ENCODE measurements at regions not wholly inside any gene's neighbourhood (a gene's known extent, or its start where the extent isn't known, plus 50 kb on each side); places are given as distances from the start of the nearest gene placed in this dataset.
"Not testable (repeated sequence)": the region's sequence is repeated elsewhere in the genome, so short reads cannot be mapped to it uniquely, and the experiment has no call there.

DNA sequence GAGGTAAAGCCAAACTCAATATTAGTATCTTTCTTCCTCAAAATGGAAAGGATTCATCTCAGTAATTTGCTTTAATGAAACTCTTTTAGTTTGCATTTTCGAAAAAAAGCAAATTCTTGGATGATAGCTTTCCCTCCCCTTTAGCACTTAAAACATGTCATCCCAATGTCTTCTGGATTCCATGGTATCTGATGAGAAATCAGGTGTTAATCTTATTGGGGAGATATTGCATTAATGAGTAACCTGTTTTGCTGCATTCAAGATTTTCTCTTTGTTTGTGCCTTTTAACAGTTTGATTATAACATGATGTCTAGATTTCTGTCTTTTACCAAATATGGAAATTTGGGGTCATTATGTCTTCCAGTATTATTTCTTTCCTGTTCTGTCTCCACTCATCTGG is 405.1 kb upstream of the FOXG1 start:
- WGBS: 80% methylated on average over 1 of the region's 1 CpG
- no peak for DNase-seq (ENCODE audit: extremely low spot score)
- H3K4me3 ChIP-seq (ENCODE audit: low read depth, low read length): no peak overlapping the region
- H3K4me1 ChIP-seq (ENCODE audit: insufficient read depth): no peaks in the 10 kb centered on the region
- H3K36me3 ChIP-seq (ENCODE audit: insufficient read depth): no peaks in the 10 kb centered on the region
- no peak overlapping the region for H3K27ac ChIP-seq (ENCODE audit: low read depth)

- WGBS: 88% methylated on average over 5 of the region's 5 CpGs
- DNase-seq (ENCODE audit: extremely low spot score): no peak
- Histone ChIP-seq H3K36me3 (ENCODE audit: insufficient read depth) (no peaks in the 10 kb centered on the region), H3K4me3 (ENCODE audit: low read depth, low read length) (no peak overlapping the region), H3K27ac (ENCODE audit: low read depth) (no peak overlapping the region), H3K4me1 (ENCODE audit: insufficient read depth) (no peaks in the 10 kb centered on the region)
These were observed 401.1 kb upstream of the FOXG1 start for GRCh38 chr14:28365510-28365909.

DNA sequence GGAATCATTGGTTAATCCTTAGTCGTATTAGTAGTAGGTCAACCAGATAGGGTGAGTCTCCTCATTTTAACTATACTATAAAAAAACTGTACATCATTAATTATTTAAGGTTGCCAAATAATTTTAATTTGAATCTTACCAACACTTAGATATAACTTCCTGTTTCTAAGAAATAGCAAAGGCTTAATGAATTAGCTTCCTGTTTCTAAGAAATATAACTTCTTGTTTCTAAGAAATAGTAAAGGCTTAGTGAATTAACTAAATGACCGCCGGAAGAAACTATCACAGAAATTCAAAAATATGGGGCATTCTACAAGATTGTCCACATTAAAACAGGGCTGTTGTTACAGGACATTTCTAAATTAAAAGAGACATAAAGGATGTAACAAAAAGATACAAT is 392.9 kb upstream of the FOXG1 start:
- H3K4me1 ChIP-seq (ENCODE audit: insufficient read depth): no peaks in the 10 kb centered on the region
- WGBS: 77% methylated on average over 3 of the region's 3 CpGs
- H3K27ac ChIP-seq (ENCODE audit: low read depth): no peak overlapping the region
- no peak overlapping the region for H3K4me3 ChIP-seq (ENCODE audit: low read depth, low read length)
- no peaks in the 10 kb centered on the region for H3K36me3 ChIP-seq (ENCODE audit: insufficient read depth)
- no peak for DNase-seq (ENCODE audit: extremely low spot score)

DNA sequence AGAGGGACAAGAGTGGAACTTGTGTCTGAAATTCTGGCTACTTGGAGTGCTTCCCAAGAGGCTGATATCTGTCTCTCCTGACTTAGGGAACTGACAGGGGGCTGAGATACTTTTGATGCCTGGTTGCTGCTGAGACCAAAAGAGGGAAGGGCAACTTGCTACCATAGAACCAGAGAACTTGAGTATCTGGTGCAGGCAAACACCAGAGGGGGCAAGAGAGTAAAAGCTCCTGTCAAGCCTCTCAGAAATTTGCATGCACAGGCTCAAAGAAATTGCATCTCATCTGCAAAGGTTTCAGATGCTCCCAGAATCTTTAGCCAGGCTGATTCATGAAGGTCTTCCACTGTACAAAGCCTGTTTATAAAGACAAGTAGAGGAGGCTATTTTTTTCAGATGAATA is 391.3 kb upstream of the FOXG1 start:
- Histone ChIP-seq H3K36me3 (ENCODE audit: insufficient read depth) (no peaks in the 10 kb centered on the region), H3K4me1 (ENCODE audit: insufficient read depth) (no peaks in the 10 kb centered on the region), H3K4me3 (ENCODE audit: low read depth, low read length) (no peak overlapping the region), H3K27ac (ENCODE audit: low read depth) (no peak overlapping the region)
- DNase-seq (ENCODE audit: extremely low spot score): no peak

DNA sequence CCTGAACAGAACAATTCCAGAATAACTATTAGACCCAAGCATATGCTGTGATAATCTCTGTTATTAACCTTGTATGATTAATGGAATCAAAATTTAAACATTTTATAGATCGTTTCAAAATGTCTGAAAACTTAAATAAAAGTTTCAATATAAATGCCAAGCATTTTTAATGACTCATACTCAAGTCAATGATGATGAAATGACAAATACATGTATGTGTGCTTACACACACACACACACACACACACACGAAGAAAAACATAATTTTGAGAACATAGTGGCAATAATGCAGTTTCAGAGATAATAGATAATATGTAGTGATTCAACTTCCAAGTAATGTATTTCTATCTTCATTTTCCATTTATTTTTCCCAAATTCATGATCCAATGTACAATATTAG is 384.9 kb upstream of the FOXG1 start:
- no peak for DNase-seq (ENCODE audit: extremely low spot score)
- Histone ChIP-seq H3K36me3 (ENCODE audit: insufficient read depth) (no peaks in the 10 kb centered on the region), H3K27ac (ENCODE audit: low read depth) (no peak overlapping the region), H3K4me3 (ENCODE audit: low read depth, low read length) (no peak overlapping the region), H3K4me1 (ENCODE audit: insufficient read depth) (no peaks in the 10 kb centered on the region)
- WGBS: 40% methylated on average over 2 of the region's 2 CpGs

GRCh38 chr14:28382444-28383190 is 384.0 kb upstream of the FOXG1 start:
- Histone ChIP-seq H3K4me3 (ENCODE audit: low read depth, low read length) (no peak overlapping the region), H3K27ac (ENCODE audit: low read depth) (no peak overlapping the region), H3K4me1 (ENCODE audit: insufficient read depth) (no peaks in the 10 kb centered on the region), H3K36me3 (ENCODE audit: insufficient read depth) (no peaks in the 10 kb centered on the region)
- 57% methylated on average over 7 of the region's 7 CpGs for WGBS
- DNase-seq (ENCODE audit: extremely low spot score): no peak

DNA sequence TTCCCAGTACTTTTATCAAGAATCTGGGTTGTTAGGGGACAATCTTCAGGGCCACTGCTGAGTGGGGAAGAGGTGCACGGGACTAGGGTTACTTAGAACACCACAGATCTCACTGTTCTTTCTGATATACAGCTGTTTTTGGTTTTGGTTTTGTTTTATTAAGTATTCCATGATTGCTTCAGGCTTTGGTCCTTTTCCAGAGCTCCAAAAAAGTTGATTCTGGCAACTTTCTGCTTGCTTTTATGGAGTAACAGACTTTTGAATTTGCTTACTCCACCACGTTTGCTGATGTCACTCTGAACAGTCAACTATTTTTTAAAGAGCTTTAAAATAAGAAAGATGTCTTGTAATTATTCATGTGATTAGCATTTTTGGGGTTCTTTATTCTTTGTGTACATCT is 368.1 kb upstream of the FOXG1 start:
- H3K36me3 ChIP-seq (ENCODE audit: insufficient read depth): no peaks in the 10 kb centered on the region
- H3K4me1 ChIP-seq (ENCODE audit: insufficient read depth): no peaks in the 10 kb centered on the region
- no peak for DNase-seq (ENCODE audit: extremely low spot score)
- no peak overlapping the region for H3K4me3 ChIP-seq (ENCODE audit: low read depth, low read length)
- H3K27ac ChIP-seq (ENCODE audit: low read depth): no peak overlapping the region
- 62% methylated on average over 2 of the region's 2 CpGs for WGBS

GRCh38 chr14:28401705-28402104 is 364.9 kb upstream of the FOXG1 start:
- WGBS: 87% methylated on average over 2 of the region's 4 CpGs
- H3K4me3 ChIP-seq (ENCODE audit: low read depth, low read length); H3K36me3 ChIP-seq (ENCODE audit: insufficient read depth); DNase-seq (ENCODE audit: extremely low spot score); H3K4me1 ChIP-seq (ENCODE audit: insufficient read depth); H3K27ac ChIP-seq (ENCODE audit: low read depth): not testable (repeated sequence)

GRCh38 chr14:28406196-28406595 is 360.4 kb upstream of the FOXG1 start:
- Histone ChIP-seq H3K4me3 (ENCODE audit: low read depth, low read length) (no peak overlapping the region), H3K36me3 (ENCODE audit: insufficient read depth) (no peaks in the 10 kb centered on the region), H3K4me1 (ENCODE audit: insufficient read depth) (no peaks in the 10 kb centered on the region), H3K27ac (ENCODE audit: low read depth) (no peak overlapping the region)
- no peak for DNase-seq (ENCODE audit: extremely low spot score)
- 22% methylated on average over 2 of the region's 2 CpGs for WGBS

GRCh38 chr14:28407031-28407825 is 359.4 kb upstream of the FOXG1 start:
- Histone ChIP-seq H3K36me3 (ENCODE audit: insufficient read depth) (no peaks in the 10 kb centered on the region), H3K27ac (ENCODE audit: low read depth) (no peak overlapping the region), H3K4me3 (ENCODE audit: low read depth, low read length) (no peak overlapping the region), H3K4me1 (ENCODE audit: insufficient read depth) (no peaks in the 10 kb centered on the region)
- WGBS: 65% methylated on average over 3 of the region's 3 CpGs
- no peak for DNase-seq (ENCODE audit: extremely low spot score)

DNA sequence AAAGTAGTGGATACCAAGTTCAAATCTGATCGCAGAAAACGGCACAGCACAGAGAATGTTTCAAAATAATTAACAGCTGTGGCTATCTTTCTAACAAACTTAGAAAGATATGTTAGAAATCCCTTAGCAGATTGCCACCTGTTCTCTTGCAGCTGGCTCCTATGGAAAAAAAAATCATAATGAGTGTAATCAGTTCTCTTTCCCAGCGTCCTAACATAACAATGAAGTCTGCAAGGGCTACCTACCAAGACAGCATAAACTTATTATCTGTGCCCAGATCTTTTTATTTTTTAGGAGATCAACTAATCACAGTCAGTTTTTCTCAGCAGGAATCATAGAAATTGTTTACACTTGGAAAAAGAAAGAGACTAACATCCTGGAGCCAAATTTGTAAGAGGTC is 358.6 kb upstream of the FOXG1 start:
- H3K4me3 ChIP-seq (ENCODE audit: low read depth, low read length): no peak overlapping the region
- WGBS: 61% methylated on average over 3 of the region's 3 CpGs
- H3K27ac ChIP-seq (ENCODE audit: low read depth): no peak overlapping the region
- no peak for DNase-seq (ENCODE audit: extremely low spot score)
- H3K4me1 ChIP-seq (ENCODE audit: insufficient read depth): no peaks in the 10 kb centered on the region
- no peaks in the 10 kb centered on the region for H3K36me3 ChIP-seq (ENCODE audit: insufficient read depth)

DNA sequence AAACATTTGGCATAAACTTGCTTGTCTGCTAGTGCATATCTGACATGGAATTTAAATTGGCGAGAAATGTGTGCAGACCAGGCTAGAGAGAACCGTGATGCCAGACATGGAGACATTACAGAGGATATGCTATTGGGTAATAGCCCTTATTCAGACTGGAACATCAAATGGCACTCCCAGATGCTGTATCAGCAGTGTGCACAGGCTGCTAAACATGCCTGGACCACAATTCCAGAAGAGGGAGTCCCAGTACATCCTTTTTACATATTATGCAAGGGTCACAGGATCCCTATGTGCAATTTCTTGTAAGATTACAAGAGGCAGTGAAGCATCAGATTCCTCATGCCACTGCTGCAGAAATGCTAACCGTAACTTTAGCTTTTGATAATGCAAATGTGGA is 354.5 kb upstream of the FOXG1 start:
- no peak for DNase-seq (ENCODE audit: extremely low spot score)
- Histone ChIP-seq H3K4me3 (ENCODE audit: low read depth, low read length) (no peak overlapping the region), H3K27ac (ENCODE audit: low read depth) (no peak overlapping the region), H3K36me3 (ENCODE audit: insufficient read depth) (no peaks in the 10 kb centered on the region), H3K4me1 (ENCODE audit: insufficient read depth) (no peaks in the 10 kb centered on the region)
- 62% methylated on average over 3 of the region's 3 CpGs for WGBS

DNA sequence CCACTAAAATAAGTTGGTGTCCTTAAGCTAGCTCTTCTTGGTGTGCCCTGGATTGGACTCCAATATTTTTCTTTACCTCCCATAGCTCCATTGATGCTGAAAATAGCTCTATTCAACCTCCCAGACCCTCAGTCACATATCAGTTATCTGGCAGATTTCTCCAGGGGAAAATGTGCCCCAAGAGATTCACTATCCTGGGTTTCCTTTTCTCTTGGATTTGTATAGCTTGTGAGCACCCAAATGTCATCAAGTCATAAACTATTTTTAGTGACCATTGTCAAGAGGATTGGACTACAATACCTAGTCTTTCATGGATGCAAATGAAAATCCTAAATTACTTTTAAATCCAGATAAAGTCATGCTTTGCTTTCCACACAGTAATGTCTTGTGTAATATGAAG is 339.6 kb upstream of the FOXG1 start:
- no peak for DNase-seq (ENCODE audit: extremely low spot score)
- Histone ChIP-seq H3K36me3 (ENCODE audit: insufficient read depth) (no peaks in the 10 kb centered on the region), H3K4me3 (ENCODE audit: low read depth, low read length) (no peak overlapping the region)

DNA sequence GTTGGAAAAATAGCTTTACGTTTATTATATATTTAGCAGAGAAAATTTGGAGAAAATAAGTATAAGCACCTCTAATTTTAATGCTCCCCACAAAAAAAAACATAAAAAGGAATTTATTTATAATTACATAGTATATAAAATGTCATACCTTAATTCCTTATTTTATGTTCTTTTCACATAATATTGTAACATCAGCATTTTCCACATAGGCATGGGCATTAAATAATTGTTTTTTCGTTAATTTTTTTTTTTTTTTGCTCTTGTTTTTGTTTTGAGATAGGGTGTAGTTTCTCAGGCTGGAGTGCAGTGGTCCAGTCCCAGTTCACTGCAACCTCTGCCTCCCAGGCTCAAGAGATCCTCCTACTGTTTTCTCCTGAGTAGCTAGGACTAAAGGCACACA is 329.8 kb upstream of the FOXG1 start:
- Histone ChIP-seq H3K36me3 (ENCODE audit: insufficient read depth) (no peaks in the 10 kb centered on the region), H3K27ac (ENCODE audit: low read depth) (no peak overlapping the region), H3K4me1 (ENCODE audit: insufficient read depth) (no peaks in the 10 kb centered on the region), H3K4me3 (ENCODE audit: low read depth, low read length) (no peak overlapping the region)
- no peak for DNase-seq (ENCODE audit: extremely low spot score)
- WGBS: 68% methylated on average over 2 of the region's 2 CpGs

More for the DNA sequence above, 339.6 kb upstream of the FOXG1 start:
- Histone ChIP-seq H3K4me1 (ENCODE audit: insufficient read depth) (no peaks in the 10 kb centered on the region), H3K27ac (ENCODE audit: low read depth) (no peak overlapping the region)

Measured in urinary bladder (tissue), 3 donors.